AG04450 (cell line): ENCODE measurements at regions not wholly inside any gene's neighbourhood (a gene's known extent, or its start where the extent isn't known, plus 50 kb on each side); places are given as distances from the start of the nearest gene placed in this dataset.

Experiments
- CTCF ChIA-PET: fragments of 300-600, 350-600 bp; formaldehyde crosslinking; extraction: SDS; loops from one replicate; lab custom pipeline; 2022; ENCODE audit warnings: antibody characterized with exemption, inconsistent platforms; lab: Charles Lee
- POLR2A ChIA-PET: fragments of 350-600 bp; formaldehyde crosslinking; extraction: SDS; loops from one replicate; lab custom pipeline; 2021; ENCODE audit warnings: antibody characterized with exemption, inconsistent platforms; lab: Yijun Ruan, JAX
- DNase-seq: peaks from one replicate; pipeline ENCODE4 v3.0.0-alpha.2; 2011; ENCODE audit warnings: low read depth, low spot score
- H3K27ac ChIP-seq: one replicate; pipeline ENCODE4 v1.5.1; 2012; ENCODE audit warnings: low read depth, low read length, control low read depth
- H3K27me3 ChIP-seq: one replicate; pipeline ENCODE4 v1.6.0; 2012; ENCODE audit warnings: low read length; ENCODE audit not compliant: control insufficient read depth, insufficient read depth
- H3K4me3 ChIP-seq: 2 replicates; pipeline ENCODE4 v1.5.1; 2011; ENCODE audit warnings: mild to moderate bottlenecking, low read depth, low read length, control low read depth
- H3K9me3 ChIP-seq: 2 replicates; pipeline ENCODE4 v1.5.1; 2012; ENCODE audit warnings: low read length; ENCODE audit not compliant: control insufficient read depth, insufficient read depth
- CTCF ChIP-seq: IDR thresholded peaks from 2 replicates; pipeline ENCODE4 v1.5.1; 2011; ENCODE audit warnings: low read depth, low read length, control low read depth, inconsistent platforms

GRCh38 chr22:48515571-48516200 is 1312.0 kb downstream of the BRD1 start:
- Histone ChIP-seq H3K27me3 (no peaks in the 10 kb centered on the region), H3K4me3 (no peak overlapping the region), H3K9me3 (peaks cover 93% of the 10 kb centered on the region), H3K27ac (no peak overlapping the region)
- ChIA-PET POLR2A (no interaction called here), CTCF (no interaction called here)
- DNase-seq = no peak
- no peak for TF ChIP-seq CTCF

- no peak for TF ChIP-seq CTCF
- POLR2A ChIA-PET = no interaction called here
- CTCF ChIA-PET = no interaction called here
- no peak overlapping the region for H3K4me3 ChIP-seq
- no peaks in the 10 kb centered on the region for H3K27me3 ChIP-seq
- peaks cover 82% of the 10 kb centered on the region for H3K9me3 ChIP-seq
- no peak overlapping the region for H3K27ac ChIP-seq
- DNase-seq = no peak
These were observed 1313.7 kb downstream of the BRD1 start for GRCh38 chr22:48513929-48514328.

- TF ChIP-seq CTCF = no peak
- H3K27me3 ChIP-seq = no peaks in the 10 kb centered on the region
- ChIA-PET CTCF (no interaction called here), POLR2A (no interaction called here)
- no peak for DNase-seq
- H3K9me3 ChIP-seq = peaks cover 81% of the 10 kb centered on the region
- no peak overlapping the region for H3K4me3 ChIP-seq
- H3K27ac ChIP-seq = no peak overlapping the region
These were observed 1314.2 kb downstream of the BRD1 start for GRCh38 chr22:48513446-48513845.

- POLR2A ChIA-PET = no interaction called here
- Histone ChIP-seq H3K4me3 (no peak overlapping the region), H3K9me3 (peaks cover 81% of the 10 kb centered on the region), H3K27ac (no peak overlapping the region), H3K27me3 (no peaks in the 10 kb centered on the region)
- no peak for DNase-seq
- CTCF ChIA-PET = no interaction called here
- no peak for TF ChIP-seq CTCF
These were observed 1315.8 kb downstream of the BRD1 start for GRCh38 chr22:48511781-48512327.

GRCh38 chr22:48511211-48511610 is 1316.5 kb downstream of the BRD1 start:
- POLR2A ChIA-PET = no interaction called here

More at GRCh38 chr22:48511211-48511610, 1316.5 kb downstream of the BRD1 start:
- peaks cover 81% of the 10 kb centered on the region for H3K9me3 ChIP-seq
- H3K4me3 ChIP-seq = no peak overlapping the region
- H3K27ac ChIP-seq = no peak overlapping the region
- no peaks in the 10 kb centered on the region for H3K27me3 ChIP-seq
- CTCF ChIA-PET = no interaction called here
- TF ChIP-seq CTCF = no peak
- no peak for DNase-seq
